ENCODE measurements at regions not wholly inside any gene's neighbourhood (a gene's known extent, or its start where the extent isn't known, plus 50 kb on each side); places are given as distances from the start of the nearest gene placed in this dataset.

- Histone ChIP-seq H3K27ac (replicated peaks in 1 of 4) (no peak overlapping the region), H3K27me3 (no peaks in the 10 kb centered on the region), H3K4me3 (no peak overlapping the region), H3K36me3 (no peaks in the 10 kb centered on the region), H3K4me1 (no peaks in the 10 kb centered on the region), H3K9me3 (no peaks in the 10 kb centered on the region)
- intact Hi-C loops (cut with DNase I): no loop called here
- DNase-seq (ENCODE audit: extremely low spot score): no peak
- 44% methylated on average over 1 of the region's 1 CpG for WGBS
- TF ChIP-seq EP300 (IDR thresholded peaks at IDR 0.05) (no peak), POLR2AphosphoS5 (IDR thresholded peaks at IDR 0.05) (no peak), CTCF (IDR thresholded peaks at IDR 0.05) (no peak), POLR2A (IDR thresholded peaks at IDR 0.05; ENCODE audit: low read depth) (no peak)
Measured at GRCh38 chr16:76796978-76797377, 394.0 kb upstream of the MON1B start.

- 69% methylated on average over 4 of the region's 4 CpGs for WGBS
- no peak overlapping the region for H3K27ac ChIP-seq (replicated peaks in 1 of 4)
- intact Hi-C loops (cut with DNase I): no loop called here
Measured at GRCh38 chr16:76797457-76797856, 393.5 kb upstream of the MON1B start.

DNA sequence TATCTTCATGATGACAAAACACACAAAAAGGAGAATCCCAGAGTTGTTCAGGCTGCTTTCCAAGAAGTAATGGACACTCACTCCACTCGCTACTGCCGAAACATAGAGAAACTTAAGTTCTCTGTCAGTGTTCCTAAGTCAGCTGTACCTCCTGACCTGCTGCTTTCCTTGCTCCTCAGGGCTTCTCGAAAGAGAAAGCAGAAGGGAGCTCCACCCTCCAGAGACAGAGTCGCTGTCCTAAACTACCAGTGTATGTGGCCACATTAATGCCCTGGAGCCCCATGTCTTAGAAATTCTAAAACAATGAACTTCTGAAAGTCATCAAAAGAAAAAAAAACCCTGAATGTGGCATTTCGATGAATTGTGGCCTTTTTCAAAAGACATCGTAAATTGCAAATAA lies 390.8 kb upstream of the MON1B start:
- 79% methylated on average over 6 of the region's 6 CpGs for WGBS
- intact Hi-C loops (cut with DNase I): no loop called here
- H3K36me3 ChIP-seq: no peaks in the 10 kb centered on the region

More at GRCh38 chr16:76797457-76797856, 393.5 kb upstream of the MON1B start:
- Histone ChIP-seq H3K4me3 (no peak overlapping the region), H3K4me1 (no peaks in the 10 kb centered on the region), H3K9me3 (no peaks in the 10 kb centered on the region), H3K27me3 (no peaks in the 10 kb centered on the region), H3K36me3 (no peaks in the 10 kb centered on the region)
- TF ChIP-seq EP300 (IDR thresholded peaks at IDR 0.05) (no peak), CTCF (IDR thresholded peaks at IDR 0.05) (no peak), POLR2AphosphoS5 (IDR thresholded peaks at IDR 0.05) (no peak), POLR2A (IDR thresholded peaks at IDR 0.05; ENCODE audit: low read depth) (no peak)
- DNase-seq (ENCODE audit: extremely low spot score): no peak

GRCh38 chr16:76801357-76801756 lies 389.6 kb upstream of the MON1B start:
- DNase-seq (ENCODE audit: extremely low spot score): no peak
- intact Hi-C loops (cut with DNase I): no loop called here

More for the DNA sequence above, 390.8 kb upstream of the MON1B start:
- DNase-seq (ENCODE audit: extremely low spot score): no peak
- H3K27me3 ChIP-seq: no peaks in the 10 kb centered on the region
- H3K4me1 ChIP-seq: no peaks in the 10 kb centered on the region
- no peaks in the 10 kb centered on the region for H3K9me3 ChIP-seq
- TF ChIP-seq POLR2AphosphoS5 (IDR thresholded peaks at IDR 0.05) (no peak), CTCF (IDR thresholded peaks at IDR 0.05) (no peak), POLR2A (IDR thresholded peaks at IDR 0.05; ENCODE audit: low read depth) (no peak), EP300 (IDR thresholded peaks at IDR 0.05) (no peak)
- no peak overlapping the region for H3K27ac ChIP-seq (replicated peaks in 1 of 4)
- no peak overlapping the region for H3K4me3 ChIP-seq

DNA sequence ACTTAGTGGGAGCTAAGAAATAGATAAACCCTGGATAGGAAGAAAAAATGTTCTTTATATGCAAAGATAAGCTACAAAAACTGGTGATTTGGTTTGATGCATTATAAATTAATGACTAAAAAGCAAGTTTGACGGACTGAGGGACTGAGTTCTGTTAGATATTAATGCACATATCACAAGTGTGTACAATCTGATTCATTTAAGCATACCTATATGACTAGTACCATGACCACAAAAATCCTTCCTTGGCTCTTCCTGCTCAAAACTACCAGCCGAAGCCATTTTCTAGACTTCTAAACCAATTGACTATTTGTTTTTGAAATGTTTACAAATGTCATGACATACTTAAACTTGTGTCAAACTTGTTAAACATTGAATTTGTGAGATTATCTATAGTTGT lies 374.5 kb upstream of the MON1B start:
- no peak for TF ChIP-seq CTCF (IDR thresholded peaks at IDR 0.05)
- TF ChIP-seq EP300 (IDR thresholded peaks at IDR 0.05): no peak
- no peak for TF ChIP-seq POLR2A (IDR thresholded peaks at IDR 0.05; ENCODE audit: low read depth)
- TF ChIP-seq POLR2AphosphoS5 (IDR thresholded peaks at IDR 0.05): no peak
- Histone ChIP-seq H3K4me3 (no peak overlapping the region), H3K4me1 (peaks cover 0 to 9% (median 0%) of the 10 kb centered on the region in 4 donors), H3K27me3 (no peaks in the 10 kb centered on the region), H3K9me3 (no peaks in the 10 kb centered on the region), H3K27ac (replicated peaks in 1 of 4) (no peak overlapping the region), H3K36me3 (no peaks in the 10 kb centered on the region)
- DNase-seq (ENCODE audit: extremely low spot score): no peak
- WGBS: 77% methylated on average over 2 of the region's 2 CpGs
- intact Hi-C loops (cut with DNase I): no loop called here

More at GRCh38 chr16:76801357-76801756, 389.6 kb upstream of the MON1B start:
- TF ChIP-seq POLR2AphosphoS5 (IDR thresholded peaks at IDR 0.05): no peak
- no peaks in the 10 kb centered on the region for H3K4me1 ChIP-seq
- no peaks in the 10 kb centered on the region for H3K36me3 ChIP-seq
- 76% methylated on average over 4 of the region's 4 CpGs for WGBS
- no peaks in the 10 kb centered on the region for H3K27me3 ChIP-seq
- H3K9me3 ChIP-seq: no peaks in the 10 kb centered on the region
- H3K4me3 ChIP-seq: no peak overlapping the region
- no peak overlapping the region for H3K27ac ChIP-seq (replicated peaks in 1 of 4)
